Right lobe of liver (tissue), 6 donors: ENCODE measurements at regions not wholly inside any gene's neighbourhood (a gene's known extent, or its start where the extent isn't known, plus 50 kb on each side); places are given as distances from the start of the nearest gene placed in this dataset.
A peak's percentile ranks its signal among the peaks of the same experiment; 100 is the strongest.
"Not testable (repeated sequence)": the region's sequence is repeated elsewhere in the genome, so short reads cannot be mapped to it uniquely, and the experiment has no call there.

Experiments
- ATAC-seq, 4 donors: fragments of 200-7000 bp; cut with Tn5 transposase; one replicate each; pipeline ENCODE4 v1.9.1; 2020; ENCODE audit warnings: mild to moderate bottlenecking in 4 of 4, moderate library complexity in 4 of 4
- DNase-seq, 3 donors: peaks; one replicate each; pipeline ENCODE4 v3.0.0-alpha.2; 2020
- H3K27ac ChIP-seq, 3 donors: fragments of 200-600 bp; one replicate each; pipeline ENCODE4 v1.8.0; 2022
- H3K27me3 ChIP-seq, 2 donors: fragments of 200-600 bp; one replicate each; pipeline ENCODE4 v1.8.0; 2022
- H3K36me3 ChIP-seq, 4 donors: fragments of 200-600 bp; sonication (generic) in 1 of 4; one replicate each; pipeline versions ENCODE4 v1.5.1 to v1.8.0; 2017 to 2022; ENCODE audit warnings: control low read depth in 1 of 4
- H3K4me1 ChIP-seq, 4 donors: fragments of 200-600 bp; sonication (generic) in 1 of 4; one replicate each; pipeline versions ENCODE4 v1.5.1 to v1.8.0; 2017 to 2022; ENCODE audit warnings: control low read depth in 1 of 4
- H3K4me3 ChIP-seq, 3 donors: fragments of 200-600 bp; one replicate each; pipeline ENCODE4 v1.8.0; 2022
- H3K9me3 ChIP-seq, 4 donors: fragments of 200-600 bp; sonication (generic) in 1 of 4; one replicate each; pipeline versions ENCODE4 v1.5.1 to v1.8.0; 2017 to 2022; ENCODE audit warnings: control low read depth in 1 of 4
- CTCF ChIP-seq, 4 donors: fragments of 200-600 bp in 3 of 4; fragments of 450-650 bp in 1 of 4; IDR thresholded peaks; one replicate each; pipeline versions ENCODE4 v1.5.1 to v1.8.0; 2016 to 2022; ENCODE audit warnings: antibody characterized with exemption in 4 of 4, mild to moderate bottlenecking in 2 of 4
- POLR2A ChIP-seq: fragments of 450-650 bp; IDR thresholded peaks from one replicate; pipeline ENCODE4 v1.6.1; 2017; ENCODE audit warnings: antibody characterized with exemption, mild to moderate bottlenecking
- WGBS: methylation state at CpG from one replicate; pipeline ENCODE4 v1.1.6; 2018; ENCODE audit warnings: low coverage, low lambda C conversion rate; ENCODE audit not compliant: insufficient coverage; ENCODE audit errors: missing lambda C conversion rate; 5-methylcytosine and 5-hydroxymethylcytosine counted together
- intact Hi-C, 2 donors: fragments of 100-400 bp; cut with DNase I; formaldehyde crosslinking; loops; one replicate each; pipeline versions ENCODE4 v1.11.2 to v1.14.1; 2022
- donor health status: DM: no; HTN: yes; CAD: no.
- donor health status: DM: no; HTN: no; CAD: no.
- donor health status: DM: no; HTN: no; CAD: no.
- donor health status: DM: no; HTN: yes; CAD: no.
- donor health status: DM: no; HTN: yes; CAD: no.

- peak; percentile 66 to 100 (median 96) for ATAC-seq
- Histone ChIP-seq H3K36me3 (no peaks in the 10 kb centered on the region), H3K4me1 (no peaks in the 10 kb centered on the region), H3K27me3 (no peaks in the 10 kb centered on the region), H3K9me3 (no peaks in the 10 kb centered on the region), H3K27ac (no peak overlapping the region), H3K4me3 (no peak overlapping the region)
- peak in 2 of 3 donors; percentile 34 to 58 for DNase-seq
- intact Hi-C loops = no loop called here
- TF ChIP-seq POLR2A = no peak
- TF ChIP-seq CTCF (IDR thresholded peaks at IDR 0.05) = no peak
Measured at GRCh38 chr5:112511920-112512319, 92.8 kb upstream of the EPB41L4A start.

- ATAC-seq = no peak
- H3K4me3 ChIP-seq = no peak overlapping the region
- no peak for DNase-seq
- intact Hi-C loops = no loop called here
- H3K4me1 ChIP-seq = no peaks in the 10 kb centered on the region
- H3K36me3 ChIP-seq = no peaks in the 10 kb centered on the region
- no peak overlapping the region for H3K27ac ChIP-seq
- no peaks in the 10 kb centered on the region for H3K9me3 ChIP-seq
- 72% methylated on average over 2 of the region's 2 CpGs for WGBS
- TF ChIP-seq POLR2A (no peak), CTCF (IDR thresholded peaks at IDR 0.05) (no peak)
- no peaks in the 10 kb centered on the region for H3K27me3 ChIP-seq
Measured at GRCh38 chr5:112512901-112513300, 93.8 kb upstream of the EPB41L4A start.

GRCh38 chr5:112514111-112514510 is 95.0 kb upstream of the EPB41L4A start:
- no peaks in the 10 kb centered on the region for H3K4me1 ChIP-seq
- H3K4me3 ChIP-seq = no peak overlapping the region
- no peaks in the 10 kb centered on the region for H3K36me3 ChIP-seq
- no peak overlapping the region for H3K27ac ChIP-seq
- ATAC-seq = no peak
- H3K9me3 ChIP-seq = no peaks in the 10 kb centered on the region
- intact Hi-C loops = no loop called here
- WGBS = 0% methylated on average over 1 of the region's 2 CpGs
- H3K27me3 ChIP-seq = no peaks in the 10 kb centered on the region
- TF ChIP-seq POLR2A (no peak), CTCF (IDR thresholded peaks at IDR 0.05) (no peak)
- no peak for DNase-seq

- ATAC-seq, DNase-seq, intact Hi-C loops, H3K27me3 ChIP-seq, H3K9me3 ChIP-seq, H3K4me3 ChIP-seq, H3K27ac ChIP-seq, H3K4me1 ChIP-seq, H3K36me3 ChIP-seq: not testable (repeated sequence)
- WGBS = 50% methylated on average over 1 of the region's 1 CpG
Measured at GRCh38 chr5:112520474-112520873, 101.4 kb upstream of the EPB41L4A start.

- intact Hi-C loops, H3K36me3 ChIP-seq, DNase-seq, H3K4me3 ChIP-seq, ATAC-seq, H3K4me1 ChIP-seq, H3K27me3 ChIP-seq, H3K9me3 ChIP-seq, H3K27ac ChIP-seq: not testable (repeated sequence)
- 71% methylated on average over 3 of the region's 9 CpGs for WGBS
Measured at GRCh38 chr5:112522891-112523673, 104.0 kb upstream of the EPB41L4A start.

- H3K9me3 ChIP-seq, H3K27ac ChIP-seq, intact Hi-C loops, H3K4me1 ChIP-seq, H3K36me3 ChIP-seq, H3K27me3 ChIP-seq, ATAC-seq, DNase-seq, H3K4me3 ChIP-seq: not testable (repeated sequence)
- WGBS = 65% methylated on average over 4 of the region's 4 CpGs
Measured at GRCh38 chr5:112523674-112524263, 104.7 kb upstream of the EPB41L4A start.
